Esophagus squamous epithelium (tissue), 5 donors: ENCODE measurements at regions not wholly inside any gene's neighbourhood (a gene's known extent, or its start where the extent isn't known, plus 50 kb on each side); places are given as distances from the start of the nearest gene placed in this dataset.
A peak's percentile ranks its signal among the peaks of the same experiment; 100 is the strongest.

Experiments
- DNase-seq: peaks from one replicate; lab custom pipeline; 2025; lab: John Stamatoyannopoulos, UW
- H3K27ac ChIP-seq, 4 donors: fragments of 200-600 bp; sonication (generic); one replicate each; pipeline ENCODE4 v1.5.1; 2016 to 2019; ENCODE audit warnings: mild to moderate bottlenecking in 1 of 4
- H3K27me3 ChIP-seq, 4 donors: fragments of 200-600 bp; sonication (generic); 1 replicate in 3 of 4; 2 replicates in 1 of 4; pipeline versions ENCODE4 v1.5.1 to v1.6.0; 2017 to 2021; ENCODE audit warnings: antibody characterized with exemption in 1 of 4
- H3K36me3 ChIP-seq, 3 donors: fragments of 200-600 bp; sonication (generic); one replicate each; pipeline ENCODE4 v1.5.1; 2016 to 2019
- H3K4me1 ChIP-seq, 3 donors: fragments of 200-600 bp; sonication (generic); one replicate each; pipeline ENCODE4 v1.5.1; 2017 to 2019
- H3K4me3 ChIP-seq, 4 donors: fragments of 200-600 bp; sonication (generic); 1 replicate in 3 of 4; 2 replicates in 1 of 4; pipeline ENCODE4 v1.5.1; 2016 to 2019; ENCODE audit warnings: mild to moderate bottlenecking in 2 of 4, moderate library complexity in 1 of 4
- H3K9me3 ChIP-seq, 3 donors: fragments of 200-600 bp; sonication (generic); one replicate each; pipeline ENCODE4 v1.5.1; 2016 to 2019
- CTCF ChIP-seq, 6 experiments: fragments of 450-650 bp in 4 of 6; fragments of 200-600 bp in 2 of 6; sonication (generic) in 2 of 6; IDR thresholded peaks; one replicate each; pipeline ENCODE4 v1.5.1; 2016 to 2019; ENCODE audit warnings: antibody characterized with exemption in 6 of 6, mild to moderate bottlenecking in 4 of 6, moderate library complexity in 4 of 6
- POLR2A ChIP-seq, 4 donors: fragments of 450-650 bp; IDR thresholded peaks; one replicate each; pipeline ENCODE4 v1.6.1; 2017; ENCODE audit warnings: antibody characterized with exemption in 4 of 4, mild to moderate bottlenecking in 4 of 4, moderate library complexity in 3 of 4
- WGBS, 2 donors: methylation state at CpG; one replicate each; pipeline ENCODE4 v1.1.5; 2018; 5-methylcytosine and 5-hydroxymethylcytosine counted together
- intact Hi-C: fragments of 100-400 bp; cut with DNase I; formaldehyde crosslinking; loops from one replicate; pipeline ENCODE4 v1.15.0; 2022
- donor health status: DM: yes; HTN: yes; CAD: no.

DNA sequence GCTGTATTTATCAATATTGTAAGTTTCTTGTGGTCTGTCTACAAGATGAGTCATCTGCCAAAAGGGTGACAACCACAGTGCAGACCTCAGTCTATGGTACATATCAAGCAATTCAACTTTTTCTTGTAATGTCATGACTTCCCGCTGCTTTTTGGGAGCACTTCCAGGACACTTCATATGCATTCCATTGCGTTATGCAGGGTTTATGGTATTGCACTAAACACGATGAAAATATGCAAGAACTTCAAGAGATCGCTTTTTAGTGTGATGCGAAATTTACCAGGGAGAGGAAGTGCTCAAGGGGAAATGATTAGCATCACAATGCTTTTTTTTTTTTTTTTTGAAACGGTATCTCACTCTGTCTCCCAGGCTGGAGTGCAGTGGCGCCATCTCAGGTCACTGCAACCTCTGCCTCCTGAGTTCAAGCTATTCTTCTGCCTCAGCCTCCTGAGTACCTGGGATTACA is 166.5 kb downstream of the TFAP2A start:
- intact Hi-C loops: no loop called here
- no peak for TF ChIP-seq POLR2A (IDR thresholded peaks at IDR 0.05)
- TF ChIP-seq CTCF (IDR thresholded peaks at IDR 0.05): peak in 1 of 6 experiments; percentile 8
- Histone ChIP-seq H3K27ac (no peak overlapping the region), H3K9me3 (no peaks in the 10 kb centered on the region), H3K36me3 (no peaks in the 10 kb centered on the region), H3K27me3 (no peaks in the 10 kb centered on the region), H3K4me3 (no peak overlapping the region), H3K4me1 (no peaks in the 10 kb centered on the region)
- DNase-seq: no peak
- WGBS, 2 donors: 57 to 69% methylated on average over 7 of the region's 7 CpGs

DNA sequence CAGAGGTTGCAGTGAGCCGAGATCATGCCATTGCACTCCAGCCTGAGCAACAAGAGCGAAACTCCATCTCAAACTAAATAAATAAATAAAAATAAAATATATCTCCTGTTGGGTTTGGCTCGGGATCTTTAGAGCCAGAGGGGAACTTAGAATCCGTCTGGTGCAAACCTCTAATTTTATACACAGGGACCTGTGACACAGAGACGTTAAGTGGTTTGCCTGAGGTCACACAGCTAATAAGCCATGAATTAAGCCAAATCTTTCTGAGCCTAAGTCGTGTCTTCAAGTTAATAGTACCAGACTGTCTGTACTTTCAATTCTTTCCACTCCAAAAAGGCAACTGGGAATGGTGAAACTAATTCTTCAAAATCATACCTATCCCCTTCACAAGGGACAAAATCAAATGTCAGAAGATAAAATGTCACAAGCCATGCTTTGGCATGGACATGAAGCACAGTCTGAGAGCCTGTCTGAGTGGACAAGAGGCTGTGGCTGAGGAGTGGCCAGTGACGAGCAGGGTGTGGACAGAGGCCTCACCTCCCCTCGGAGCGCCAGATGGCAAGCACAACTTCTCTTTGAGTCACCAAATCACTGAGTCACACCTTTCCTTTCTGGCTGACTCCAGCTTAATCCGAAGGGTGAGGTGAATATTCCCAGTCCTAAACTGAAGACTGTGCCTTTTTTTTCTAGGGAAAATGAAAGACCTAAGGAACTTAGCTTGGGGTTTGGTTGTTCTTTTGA is 177.4 kb downstream of the TFAP2A start:
- no peak for DNase-seq
- intact Hi-C loops: no loop called here
- no peak overlapping the region for H3K4me3 ChIP-seq
- H3K27me3 ChIP-seq: no peaks in the 10 kb centered on the region
- TF ChIP-seq POLR2A (IDR thresholded peaks at IDR 0.05) (no peak), CTCF (IDR thresholded peaks at IDR 0.05) (no peak)
- H3K4me1 ChIP-seq: peaks cover 0 to 4% (median 0%) of the 10 kb centered on the region in 3 donors
- no peaks in the 10 kb centered on the region for H3K36me3 ChIP-seq
- no peaks in the 10 kb centered on the region for H3K9me3 ChIP-seq
- H3K27ac ChIP-seq: peak overlapping the region in 2 of 4 donors; percentile 4 to 44
- WGBS, 2 donors: 66 to 68% methylated on average over 10 of the region's 10 CpGs

DNA sequence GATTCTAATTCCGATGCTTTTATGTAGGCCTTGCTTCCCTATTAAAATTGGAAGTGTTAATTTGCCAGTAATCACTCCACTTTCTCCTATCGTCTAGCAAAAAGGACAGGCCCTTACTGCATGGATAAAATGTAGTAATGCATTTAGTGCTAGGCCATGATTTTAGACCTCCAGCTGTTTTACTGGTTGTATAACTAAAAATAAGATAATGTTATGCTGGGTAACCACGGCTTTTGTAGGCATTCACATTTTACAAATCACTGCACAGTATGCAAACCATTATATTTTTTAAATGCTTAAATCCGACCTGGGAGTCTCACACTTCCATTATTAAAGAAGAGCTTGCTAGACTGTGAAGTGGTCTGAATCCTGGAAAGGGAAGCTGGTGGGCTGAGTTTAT is 179.5 kb downstream of the TFAP2A start:
- intact Hi-C loops: no loop called here
- DNase-seq: no peak

DNA sequence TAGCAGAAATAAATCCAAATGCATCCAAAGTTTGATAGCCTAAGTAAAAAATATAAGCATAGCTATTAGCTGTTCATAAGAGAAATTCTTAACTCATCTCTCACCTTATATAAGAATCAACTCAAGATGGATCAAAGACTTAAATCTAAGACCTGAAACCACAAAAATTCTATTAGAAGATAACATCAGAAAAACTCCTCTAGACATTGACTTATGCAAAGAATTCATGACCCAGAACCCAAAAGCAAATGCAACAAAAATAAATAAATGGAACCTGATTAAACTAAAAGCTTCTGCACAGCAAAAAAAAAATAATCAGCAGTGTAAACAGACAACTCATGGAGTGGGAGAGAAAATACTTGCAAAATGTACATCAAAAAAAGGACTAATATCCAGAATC is 184.3 kb downstream of the TFAP2A start:
- Histone ChIP-seq H3K4me3 (no peak overlapping the region), H3K9me3 (peaks cover 0 to 9% (median 0%) of the 10 kb centered on the region in 3 donors), H3K36me3 (no peaks in the 10 kb centered on the region), H3K27me3 (no peaks in the 10 kb centered on the region), H3K4me1 (no peaks in the 10 kb centered on the region), H3K27ac (no peak overlapping the region)
- DNase-seq: no peak
- intact Hi-C loops: no loop called here
- TF ChIP-seq CTCF (IDR thresholded peaks at IDR 0.05): no peak
- TF ChIP-seq POLR2A (IDR thresholded peaks at IDR 0.05): no peak

More for the DNA sequence above, 179.5 kb downstream of the TFAP2A start:
- Histone ChIP-seq H3K4me1 (peaks cover 0 to 4% (median 0%) of the 10 kb centered on the region in 3 donors), H3K27me3 (no peaks in the 10 kb centered on the region), H3K36me3 (no peaks in the 10 kb centered on the region), H3K27ac (no peak overlapping the region), H3K4me3 (no peak overlapping the region), H3K9me3 (no peaks in the 10 kb centered on the region)
- WGBS, 2 donors: 59 to 71% methylated on average over 4 of the region's 4 CpGs
- TF ChIP-seq POLR2A (IDR thresholded peaks at IDR 0.05): no peak
- no peak for TF ChIP-seq CTCF (IDR thresholded peaks at IDR 0.05)

DNA sequence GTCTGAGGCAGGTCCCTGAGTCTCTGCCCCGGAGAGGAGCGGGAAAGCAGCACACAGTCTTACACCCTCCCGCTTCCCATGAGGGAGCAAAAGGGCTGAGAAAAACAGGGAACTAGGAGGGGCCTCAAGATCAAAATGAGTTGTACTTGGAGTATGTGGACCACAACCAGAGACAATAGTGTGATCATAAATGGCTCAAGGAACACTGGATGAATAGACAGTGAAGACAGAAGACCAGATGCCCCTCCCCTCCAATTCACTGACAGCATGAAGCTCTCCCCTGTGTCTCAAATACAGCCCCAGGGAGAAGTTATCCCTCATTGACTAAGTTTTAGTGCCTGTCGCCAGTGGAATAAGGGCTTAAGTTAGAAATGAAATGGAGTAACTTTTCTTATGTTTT is 191.0 kb downstream of the TFAP2A start:
- no peak overlapping the region for H3K27ac ChIP-seq
- DNase-seq: no peak
- intact Hi-C loops: no loop called here
- no peaks in the 10 kb centered on the region for H3K4me1 ChIP-seq
- 90 to 94% methylated on average over 4 of the region's 4 CpGs for WGBS, 2 donors
- H3K27me3 ChIP-seq: peaks cover 0 to 3% (median 0%) of the 10 kb centered on the region in 4 donors
- H3K4me3 ChIP-seq: no peak overlapping the region
- peaks cover 0 to 9% (median 0%) of the 10 kb centered on the region in 3 donors for H3K9me3 ChIP-seq
- TF ChIP-seq POLR2A (IDR thresholded peaks at IDR 0.05): no peak
- TF ChIP-seq CTCF (IDR thresholded peaks at IDR 0.05): no peak
- H3K36me3 ChIP-seq: no peaks in the 10 kb centered on the region
